Parathyroid adenoma (tissue), 2 donors: ENCODE measurements at regions not wholly inside any gene's neighbourhood (a gene's known extent, or its start where the extent isn't known, plus 50 kb on each side); places are given as distances from the start of the nearest gene placed in this dataset.

Experiments used
- H2AFZ ChIP-seq: fragments of 300-600 bp; sonication (generic); one replicate; pipeline ENCODE4 v1.7.0; 2017; ENCODE audit warnings: antibody characterized with exemption, mild to moderate bottlenecking
- H3K27ac ChIP-seq: fragments of 300-600 bp; sonication (generic); one replicate; pipeline ENCODE4 v1.7.0; 2017
- H3K27me3 ChIP-seq: fragments of 300-600 bp; sonication (generic); one replicate; pipeline ENCODE4 v1.7.0; 2017; ENCODE audit warnings: low read length; ENCODE audit not compliant: control insufficient read depth, insufficient read depth
- H3K36me3 ChIP-seq: fragments of 300-600 bp; sonication (generic); one replicate; pipeline ENCODE4 v1.7.0; 2017; ENCODE audit warnings: low read length; ENCODE audit not compliant: control insufficient read depth, insufficient read depth
- H3K4me1 ChIP-seq: fragments of 300-600 bp; sonication (generic); one replicate; pipeline ENCODE4 v1.7.0; 2017; ENCODE audit warnings: control low read depth
- H3K4me2 ChIP-seq: fragments of 300-600 bp; sonication (generic); one replicate; pipeline ENCODE4 v1.7.0; 2017; ENCODE audit warnings: low read length
- H3K4me3 ChIP-seq: fragments of 300-600 bp; sonication (generic); one replicate; pipeline ENCODE4 v1.7.0; 2017; ENCODE audit warnings: low read depth, low read length
- H3K79me2 ChIP-seq: fragments of 300-600 bp; sonication (generic); one replicate; pipeline ENCODE4 v1.7.0; 2017; ENCODE audit warnings: control low read depth
- H3K9ac ChIP-seq: fragments of 300-600 bp; sonication (generic); one replicate; pipeline ENCODE4 v1.7.0; 2017; ENCODE audit warnings: mild to moderate bottlenecking
- H3K9me3 ChIP-seq: fragments of 300-600 bp; sonication (generic); one replicate; pipeline ENCODE4 v1.7.0; 2017; ENCODE audit warnings: low read length; ENCODE audit not compliant: control insufficient read depth
- CTCF ChIP-seq: fragments of 300-600 bp; sonication (generic); IDR thresholded peaks from one replicate; pipeline ENCODE4 v1.7.0; 2017; ENCODE audit warnings: antibody characterized with exemption, mild to moderate bottlenecking
- donor health status: primary hyperparathyroidism.

- no peaks in the 10 kb centered on the region for H3K9me3 ChIP-seq
- no peak overlapping the region for H3K27ac ChIP-seq
- H3K4me3 ChIP-seq = no peak overlapping the region
- H3K27me3 ChIP-seq = no peaks in the 10 kb centered on the region
- no peaks in the 10 kb centered on the region for H3K36me3 ChIP-seq
- no peaks in the 10 kb centered on the region for H3K79me2 ChIP-seq
- no peak overlapping the region for H3K4me2 ChIP-seq
- H3K9ac ChIP-seq = no peak overlapping the region
- no peaks in the 10 kb centered on the region for H3K4me1 ChIP-seq
- TF ChIP-seq CTCF = no peak
- H2AFZ ChIP-seq = no peak overlapping the region
Measured at GRCh38 chr14:35985474-35986218, 159.5 kb downstream of the BRMS1L start.

- no peak overlapping the region for H3K4me3 ChIP-seq
- H3K27ac ChIP-seq = no peak overlapping the region
- H3K9ac ChIP-seq = no peak overlapping the region
- no peak overlapping the region for H2AFZ ChIP-seq
- H3K4me2 ChIP-seq = no peak overlapping the region
- no peaks in the 10 kb centered on the region for H3K79me2 ChIP-seq
- peaks cover 2% of the 10 kb centered on the region for H3K36me3 ChIP-seq
- no peaks in the 10 kb centered on the region for H3K4me1 ChIP-seq
- H3K27me3 ChIP-seq = no peaks in the 10 kb centered on the region
- H3K9me3 ChIP-seq = no peaks in the 10 kb centered on the region
- TF ChIP-seq CTCF = no peak
Measured at GRCh38 chr14:35979531-35979930, 153.4 kb downstream of the BRMS1L start.

- H3K4me2 ChIP-seq = no peak overlapping the region
- no peak for TF ChIP-seq CTCF
- H3K9me3 ChIP-seq = no peaks in the 10 kb centered on the region
- H3K4me3 ChIP-seq = no peak overlapping the region
- no peaks in the 10 kb centered on the region for H3K4me1 ChIP-seq
- H3K36me3 ChIP-seq = peaks cover 2% of the 10 kb centered on the region
- H3K9ac ChIP-seq = no peak overlapping the region
- no peak overlapping the region for H2AFZ ChIP-seq
- no peaks in the 10 kb centered on the region for H3K27me3 ChIP-seq
- no peak overlapping the region for H3K27ac ChIP-seq
- no peaks in the 10 kb centered on the region for H3K79me2 ChIP-seq
Measured at GRCh38 chr14:35978561-35978960, 152.4 kb downstream of the BRMS1L start.

GRCh38 chr14:35975814-35976213 is 149.7 kb downstream of the BRMS1L start:
- Histone ChIP-seq H3K9ac (no peak overlapping the region), H3K27ac (no peak overlapping the region), H3K36me3 (peaks cover 2% of the 10 kb centered on the region), H3K79me2 (no peaks in the 10 kb centered on the region), H2AFZ (no peak overlapping the region), H3K9me3 (no peaks in the 10 kb centered on the region), H3K4me3 (no peak overlapping the region), H3K4me1 (no peaks in the 10 kb centered on the region), H3K4me2 (no peak overlapping the region), H3K27me3 (no peaks in the 10 kb centered on the region)
- no peak for TF ChIP-seq CTCF

- Histone ChIP-seq H3K4me3 (no peak overlapping the region), H3K9ac (no peak overlapping the region), H3K4me1 (no peaks in the 10 kb centered on the region), H3K27ac (no peak overlapping the region), H3K4me2 (no peak overlapping the region), H2AFZ (no peak overlapping the region), H3K79me2 (no peaks in the 10 kb centered on the region), H3K9me3 (no peaks in the 10 kb centered on the region), H3K27me3 (no peaks in the 10 kb centered on the region), H3K36me3 (peaks cover 2% of the 10 kb centered on the region)
- TF ChIP-seq CTCF = no peak
Measured at GRCh38 chr14:35973770-35974169, 147.6 kb downstream of the BRMS1L start.
